SK-N-SH treated with all-trans-retinoic acid at 6 μM for 48 hours (cell line): ENCODE measurements at regions not wholly inside any gene's neighbourhood (a gene's known extent, or its start where the extent isn't known, plus 50 kb on each side); places are given as distances from the start of the nearest gene placed in this dataset.
"Not testable (repeated sequence)": the region's sequence is repeated elsewhere in the genome, so short reads cannot be mapped to it uniquely, and the experiment has no call there.

Experiments
- ARNTL ChIP-seq: fragments of 450-650 bp; formaldehyde crosslinking; IDR thresholded peaks from 2 replicates; pipeline ENCODE4 v1.5.0; 2020; ENCODE audit warnings: low read depth, mild to moderate bottlenecking, moderate library complexity, borderline replicate concordance
- CREB5 ChIP-seq: fragments of 250-450 bp; sonication (Bioruptor Pico); IDR thresholded peaks from 2 replicates; pipeline ENCODE4 v1.5.1; 2020; ENCODE audit warnings: low read depth, mild to moderate bottlenecking, moderate library complexity
- CSDC2 ChIP-seq: fragments of 250-450 bp; sonication (Bioruptor Pico); IDR thresholded peaks from 2 replicates; pipeline ENCODE4 v1.5.0; 2020; ENCODE audit warnings: mild to moderate bottlenecking, moderate library complexity
- RARB ChIP-seq: fragments of 250-450 bp; sonication (Bioruptor Pico); IDR thresholded peaks from 2 replicates; pipeline ENCODE4 v1.8.0; 2021; ENCODE audit warnings: mild to moderate bottlenecking, moderate library complexity
- TOX ChIP-seq: fragments of 250-450 bp; sonication (Bioruptor Pico); IDR thresholded peaks from 2 replicates; pipeline ENCODE4 v1.8.0; 2021; ENCODE audit warnings: mild to moderate bottlenecking, moderate library complexity, borderline replicate concordance
- ZC3H10 ChIP-seq: fragments of 250-450 bp; sonication (Bioruptor Pico); IDR thresholded peaks from 2 replicates; pipeline ENCODE4 v1.5.1; 2021; ENCODE audit warnings: mild to moderate bottlenecking, moderate library complexity
- ZFP3 ChIP-seq: fragments of 250-450 bp; sonication (Bioruptor Pico); IDR thresholded peaks from 2 replicates; pipeline ENCODE4 v1.5.0; 2020; ENCODE audit warnings: mild to moderate bottlenecking, moderate library complexity
- ZNF70 ChIP-seq: fragments of 450-650 bp; formaldehyde crosslinking; IDR thresholded peaks from 2 replicates; pipeline ENCODE4 v1.5.0; 2020; ENCODE audit warnings: mild to moderate bottlenecking, moderate library complexity
- ZNF8 ChIP-seq: fragments of 450-650 bp; formaldehyde crosslinking; IDR thresholded peaks from 2 replicates; pipeline ENCODE4 v1.5.0; 2020; ENCODE audit warnings: mild to moderate bottlenecking, moderate library complexity
- TF ChIP-seq, protein P1 (sequence below): fragments of 250-450 bp; sonication (Bioruptor Pico); IDR thresholded peaks from 2 replicates; pipeline ENCODE4 v1.5.1; 2021; ENCODE audit warnings: mild to moderate bottlenecking, moderate library complexity

GRCh38 chr14:19337232-19338059 is 96.7 kb downstream of the POTEG start:
- not testable (repeated sequence) for TF ChIP-seq ZFP3 (CRISPR knock-in tag); ZNF70 (CRISPR knock-in tag); ARNTL (CRISPR knock-in tag); TOX; ZNF8 (CRISPR knock-in tag); CREB5; CSDC2 (CRISPR knock-in tag); RARB (CRISPR knock-in tag); ZC3H10 (CRISPR knock-in tag)
- TF ChIP-seq, protein P1, sequence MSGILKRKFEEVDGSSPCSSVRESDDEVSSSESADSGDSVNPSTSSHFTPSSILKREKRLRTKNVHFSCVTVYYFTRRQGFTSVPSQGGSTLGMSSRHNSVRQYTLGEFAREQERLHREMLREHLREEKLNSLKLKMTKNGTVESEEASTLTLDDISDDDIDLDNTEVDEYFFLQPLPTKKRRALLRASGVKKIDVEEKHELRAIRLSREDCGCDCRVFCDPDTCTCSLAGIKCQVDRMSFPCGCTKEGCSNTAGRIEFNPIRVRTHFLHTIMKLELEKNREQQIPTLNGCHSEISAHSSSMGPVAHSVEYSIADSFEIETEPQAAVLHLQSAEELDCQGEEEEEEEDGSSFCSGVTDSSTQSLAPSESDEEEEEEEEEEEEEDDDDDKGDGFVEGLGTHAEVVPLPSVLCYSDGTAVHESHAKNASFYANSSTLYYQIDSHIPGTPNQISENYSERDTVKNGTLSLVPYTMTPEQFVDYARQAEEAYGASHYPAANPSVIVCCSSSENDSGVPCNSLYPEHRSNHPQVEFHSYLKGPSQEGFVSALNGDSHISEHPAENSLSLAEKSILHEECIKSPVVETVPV (CRISPR knock-in tag): not testable (repeated sequence)
